CMK (cell line): ENCODE measurements at regions not wholly inside any gene's neighbourhood (a gene's known extent, or its start where the extent isn't known, plus 50 kb on each side); places are given as distances from the start of the nearest gene placed in this dataset.

Source experiments
- DNase-seq: peaks from one replicate; pipeline ENCODE4 v3.0.0-alpha.2; 2010; ENCODE audit warnings: low read depth

DNA sequence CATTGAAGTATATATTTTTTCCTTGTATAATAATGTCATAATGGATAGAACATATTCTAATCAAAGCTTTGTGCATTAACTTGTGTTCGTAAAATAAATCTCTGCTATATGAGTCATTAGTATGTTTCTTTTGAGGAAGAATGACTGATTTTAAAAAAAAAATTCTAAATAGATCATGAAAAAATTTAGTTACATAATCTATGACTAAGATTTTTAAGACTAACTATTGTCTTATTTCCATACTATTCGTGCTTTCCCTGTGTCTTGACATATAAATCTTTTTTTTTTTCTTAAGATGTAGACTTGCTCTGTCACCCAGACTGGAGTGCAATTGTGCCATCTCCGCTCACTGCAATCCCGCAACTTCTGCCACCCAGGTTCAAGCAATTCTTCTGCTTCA lies 226.1 kb downstream of the DSEL start:
- no peak for DNase-seq

DNA sequence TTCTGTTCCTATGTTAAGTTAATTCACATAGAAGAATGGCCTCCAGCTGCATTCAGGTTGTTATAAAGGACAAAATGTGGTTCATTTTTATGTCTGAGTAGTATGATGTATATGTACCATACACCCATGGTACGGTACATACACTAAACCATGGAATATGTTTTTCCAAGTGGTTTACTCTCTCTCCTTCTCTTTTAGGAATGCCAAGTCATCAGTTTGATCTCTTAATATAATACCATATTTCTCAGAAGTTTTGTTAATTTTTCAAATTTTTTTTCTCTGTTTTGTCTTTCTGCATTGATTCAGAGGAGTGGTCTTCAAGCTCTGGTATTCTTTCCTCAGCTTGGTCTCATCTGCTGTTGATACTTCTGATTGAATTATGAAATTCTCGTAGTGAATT lies 230.9 kb downstream of the DSEL start:
- DNase-seq, result no peak

DNA sequence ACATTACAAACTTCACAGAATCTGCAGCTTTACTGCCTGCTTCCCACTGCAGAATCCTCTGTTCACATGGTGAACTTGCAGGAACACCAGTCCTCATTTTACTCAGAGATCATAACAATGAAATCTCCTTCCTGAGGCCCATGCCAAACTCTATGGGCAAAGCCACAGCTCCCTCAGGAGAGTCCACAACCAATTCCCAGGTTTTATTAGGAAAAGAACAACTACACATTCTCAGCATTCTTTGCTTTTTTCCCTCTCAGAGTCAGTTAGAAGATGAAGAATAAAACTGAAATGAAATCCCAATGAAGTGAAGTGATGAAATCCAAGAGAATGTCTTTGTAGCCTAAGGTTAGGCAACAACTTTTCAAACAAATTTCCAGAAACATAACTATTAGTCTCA lies 233.7 kb downstream of the DSEL start:
- no peak for DNase-seq

DNA sequence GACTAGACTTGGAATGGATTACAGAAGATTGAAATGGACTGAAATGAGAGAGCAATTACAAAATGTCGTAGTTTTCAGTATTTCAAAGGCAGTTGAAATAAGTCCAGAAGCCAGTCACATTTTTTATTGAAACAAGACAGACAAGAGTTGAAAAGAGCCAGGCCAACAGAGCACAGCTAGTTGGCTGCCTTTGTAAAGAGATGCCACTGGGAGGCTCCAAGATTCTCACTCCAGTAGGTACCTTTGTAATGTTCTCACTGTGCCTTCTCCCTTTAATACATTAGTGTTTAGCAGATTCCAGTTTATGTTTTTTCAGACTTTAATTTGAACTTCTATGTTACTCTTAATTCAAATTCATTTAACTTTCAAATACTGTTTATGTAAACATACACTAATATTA lies 234.8 kb downstream of the DSEL start:
- DNase-seq, result no peak

DNA sequence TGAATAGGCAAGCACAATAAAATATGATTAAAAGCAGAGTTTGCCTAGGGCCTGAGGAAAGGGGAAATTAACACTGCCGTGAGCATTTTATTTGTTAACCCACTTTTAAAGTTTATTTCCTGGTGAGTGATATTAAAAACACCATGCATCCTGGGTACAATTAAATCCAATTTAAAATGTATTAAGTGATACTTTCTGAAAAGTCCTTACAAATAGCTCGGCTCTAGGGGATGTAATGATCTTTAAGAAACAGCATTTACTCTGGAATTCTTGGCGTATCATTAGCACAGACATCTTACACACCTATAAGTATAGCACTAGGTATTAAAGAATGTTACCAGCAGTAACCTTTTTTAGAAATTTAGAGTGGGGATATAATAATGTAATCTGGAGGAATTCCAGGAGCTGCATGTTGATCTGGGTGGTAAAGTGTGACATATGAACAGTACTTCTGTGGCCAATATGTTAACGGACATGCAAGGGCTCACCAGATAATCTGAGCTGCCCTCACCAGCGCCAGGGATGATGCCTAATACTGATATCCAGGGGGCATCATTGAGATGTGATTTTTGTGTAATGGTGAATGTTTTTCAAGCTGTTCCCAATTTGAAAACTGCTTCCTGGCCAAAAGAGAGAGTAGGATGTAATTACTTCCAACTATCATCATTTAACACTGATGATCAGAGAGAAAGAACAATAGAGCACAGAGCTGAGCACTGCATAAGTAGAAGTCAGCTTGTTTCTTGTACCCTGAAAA lies 235.9 kb downstream of the DSEL start:
- DNase-seq, result no peak

DNA sequence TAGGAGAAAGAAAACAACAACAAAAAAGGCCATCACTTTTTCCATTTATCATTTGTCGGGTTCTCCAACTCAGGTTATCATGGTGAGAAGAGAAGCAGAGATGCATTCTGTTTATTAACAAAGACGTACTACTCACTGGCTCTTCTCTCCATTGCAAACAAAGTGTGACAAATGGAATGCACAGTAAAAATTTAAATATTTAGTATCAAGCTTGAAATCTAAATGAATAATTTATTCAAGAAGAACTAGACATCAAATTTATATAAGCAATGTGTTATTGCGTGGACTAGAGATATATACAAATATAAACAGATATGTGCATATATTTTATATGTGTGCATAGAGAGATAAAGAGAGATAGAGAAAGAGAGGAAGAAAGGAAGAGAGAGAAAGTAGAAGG lies 236.5 kb downstream of the DSEL start:
- DNase-seq, result no peak

DNA sequence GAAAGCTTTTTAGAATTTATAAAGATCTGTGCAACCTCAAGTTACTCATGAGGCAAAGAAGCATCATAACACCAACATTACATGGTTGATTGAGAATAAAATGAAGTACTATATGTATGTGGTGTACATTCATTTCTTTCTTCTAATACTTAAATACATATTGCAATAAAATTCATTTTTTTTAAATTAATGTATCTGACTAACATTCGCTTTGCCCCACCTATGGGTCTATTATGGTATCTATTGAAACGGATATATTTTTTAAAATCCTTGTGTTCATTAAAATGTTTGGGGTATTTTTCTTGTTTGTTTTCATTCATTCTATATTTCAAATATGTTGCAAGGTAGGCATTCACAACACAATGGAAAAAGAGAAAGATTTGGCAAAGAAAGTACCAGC lies 237.5 kb downstream of the DSEL start:
- no peak for DNase-seq

DNA sequence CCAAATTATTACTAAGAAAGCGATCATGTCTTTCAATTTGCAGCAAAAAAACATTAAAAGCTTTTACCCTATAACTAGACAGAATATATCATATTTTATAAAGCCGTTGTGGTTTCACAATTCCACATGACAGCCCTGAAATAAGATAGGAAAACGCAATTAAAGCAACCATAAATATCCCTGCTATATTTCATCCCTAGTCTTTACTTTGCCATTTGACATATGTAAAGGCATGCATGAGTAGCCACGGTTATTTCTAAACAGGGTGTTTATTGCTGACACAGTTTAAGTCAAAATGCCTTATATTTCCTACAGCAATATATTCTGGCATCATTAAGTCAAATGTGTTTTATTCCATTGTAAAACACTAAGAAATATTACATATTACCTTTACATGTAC lies 239.9 kb downstream of the DSEL start:
- DNase-seq, result no peak

DNA sequence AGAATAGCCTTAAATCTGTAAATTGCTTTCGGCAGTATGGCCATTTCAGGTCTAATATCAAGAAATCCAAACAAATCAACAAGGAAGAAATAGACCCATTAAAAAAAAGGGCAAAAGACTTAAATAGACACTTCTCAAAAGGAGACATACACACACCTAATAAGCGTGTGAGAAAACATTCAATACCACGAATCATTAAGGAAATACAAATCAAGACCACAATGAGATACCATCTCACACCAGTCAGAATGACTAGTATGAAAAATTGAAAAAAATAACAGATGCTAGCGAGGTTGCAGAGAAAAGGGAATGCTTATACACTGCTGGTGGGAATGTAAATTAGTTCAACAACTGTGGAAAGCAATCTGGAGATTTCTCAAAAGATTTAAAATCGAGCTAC lies 243.2 kb downstream of the DSEL start:
- no peak for DNase-seq

DNA sequence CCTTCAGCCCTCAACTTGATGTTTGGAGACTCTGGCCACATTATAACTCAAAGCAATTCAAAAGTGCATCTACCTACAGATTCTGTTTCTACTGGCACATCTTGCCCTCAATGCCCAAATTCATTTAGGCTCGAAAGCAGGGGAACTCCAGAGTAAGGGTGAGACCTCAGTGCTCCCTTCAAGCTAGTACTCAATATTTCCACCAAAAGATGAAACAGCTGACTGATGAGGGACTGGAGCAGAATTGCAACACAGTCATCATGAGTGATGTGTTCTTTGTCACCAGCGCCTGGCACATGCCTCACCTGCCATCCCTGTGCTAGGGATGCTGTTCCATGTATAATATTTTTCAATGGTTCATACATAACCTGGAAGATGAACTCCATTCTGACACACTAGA lies 247.3 kb downstream of the DSEL start:
- no peak for DNase-seq

DNA sequence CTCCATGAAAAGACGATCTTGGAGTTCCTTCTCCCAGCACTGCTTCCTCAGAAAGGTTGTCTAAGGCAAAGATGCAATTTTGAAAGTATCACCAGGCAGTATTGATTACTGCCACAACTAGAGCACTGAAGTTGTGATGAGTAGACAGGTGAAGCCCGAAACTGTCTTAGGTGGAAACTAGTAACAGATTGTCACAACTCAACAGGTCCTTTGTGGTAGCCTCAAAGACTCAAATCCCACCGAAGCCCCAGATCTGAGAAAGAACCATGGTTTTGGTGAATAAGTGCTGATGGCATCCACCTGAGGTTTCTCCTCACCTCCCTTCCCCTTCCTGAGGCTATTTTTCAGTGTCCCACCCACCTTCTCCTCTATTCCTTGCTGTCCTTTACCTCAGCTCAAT lies 248.0 kb downstream of the DSEL start:
- no peak for DNase-seq

DNA sequence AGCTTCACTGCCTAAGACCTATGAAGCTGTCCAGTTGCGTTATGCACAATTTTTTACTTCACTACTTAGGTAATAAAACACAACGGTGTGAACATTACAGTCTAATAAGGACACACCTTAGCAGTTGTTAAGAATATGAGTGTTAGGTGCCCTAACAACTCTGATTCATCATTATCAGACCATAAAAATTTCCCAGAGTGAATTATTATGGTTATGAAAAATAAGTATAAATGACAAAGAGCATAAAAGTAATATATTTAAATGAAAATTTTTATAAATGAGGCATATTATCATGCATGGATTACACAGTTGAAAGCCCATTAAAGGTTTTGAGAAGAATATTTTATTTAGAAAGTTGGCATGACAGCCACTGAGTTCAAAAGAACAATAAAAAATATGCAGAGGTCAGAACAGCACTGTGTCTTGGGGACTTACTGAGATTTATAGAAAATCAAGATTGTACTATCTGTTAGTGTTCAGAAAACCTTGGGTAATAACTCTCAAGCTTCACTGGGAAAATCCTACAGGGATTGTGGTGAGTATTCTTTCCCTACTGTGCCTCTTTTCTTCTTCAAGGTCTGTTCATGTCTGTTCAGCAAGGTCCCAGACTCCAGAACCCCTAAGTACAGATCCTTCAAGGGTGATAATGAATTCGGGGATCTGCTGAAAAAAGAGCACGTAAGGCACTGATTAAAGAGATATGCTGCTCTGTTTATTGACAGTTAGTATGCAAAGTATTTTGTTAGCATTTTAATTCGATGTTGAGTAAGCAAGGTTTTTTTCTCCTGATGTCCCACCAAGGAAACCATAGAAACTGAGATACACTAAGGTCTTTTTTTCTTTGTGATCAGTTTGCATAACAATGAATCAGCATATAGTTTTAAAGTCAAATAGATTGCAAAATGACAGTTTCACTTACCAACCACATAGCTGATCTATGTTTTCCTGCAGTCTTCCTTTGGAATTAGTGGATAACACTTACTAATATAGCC lies 250.0 kb downstream of the DSEL start:
- DNase-seq, result no peak

DNA sequence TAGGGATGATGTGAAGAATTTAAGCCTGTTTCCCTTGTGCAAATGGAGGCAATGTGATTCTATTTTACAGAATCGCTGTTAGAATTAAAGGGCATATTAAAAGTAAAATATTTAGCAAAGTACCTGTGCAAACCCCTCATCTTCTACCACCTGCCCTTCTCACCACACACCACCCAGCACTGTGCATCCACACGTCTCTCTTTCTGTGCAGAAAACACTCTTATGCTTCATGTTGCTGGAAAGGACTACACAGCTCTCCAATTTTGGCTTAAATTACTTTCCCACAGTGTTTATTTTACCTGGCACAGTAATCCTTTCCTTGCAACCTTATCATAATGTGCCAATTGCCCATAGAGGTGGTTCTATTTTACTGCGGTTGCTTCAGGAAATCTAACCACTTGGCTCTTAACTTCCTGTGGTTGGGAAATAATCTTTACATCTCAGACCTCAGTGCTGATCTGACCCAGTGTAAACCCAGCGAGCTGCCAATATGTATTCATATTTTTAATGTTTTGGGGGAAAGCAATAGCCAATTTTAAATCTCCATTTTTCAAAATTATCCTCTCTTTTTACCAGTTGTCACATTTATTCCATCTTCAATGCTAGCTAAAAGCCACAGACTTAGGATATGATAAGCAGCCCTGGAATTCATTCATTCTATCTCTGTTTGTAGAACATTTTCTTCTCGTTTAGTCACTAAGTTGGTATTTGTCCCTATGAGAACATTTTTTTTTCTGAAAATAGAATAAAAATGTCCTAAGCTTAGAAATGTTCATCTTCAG lies 250.9 kb downstream of the DSEL start:
- DNase-seq, result no peak

DNA sequence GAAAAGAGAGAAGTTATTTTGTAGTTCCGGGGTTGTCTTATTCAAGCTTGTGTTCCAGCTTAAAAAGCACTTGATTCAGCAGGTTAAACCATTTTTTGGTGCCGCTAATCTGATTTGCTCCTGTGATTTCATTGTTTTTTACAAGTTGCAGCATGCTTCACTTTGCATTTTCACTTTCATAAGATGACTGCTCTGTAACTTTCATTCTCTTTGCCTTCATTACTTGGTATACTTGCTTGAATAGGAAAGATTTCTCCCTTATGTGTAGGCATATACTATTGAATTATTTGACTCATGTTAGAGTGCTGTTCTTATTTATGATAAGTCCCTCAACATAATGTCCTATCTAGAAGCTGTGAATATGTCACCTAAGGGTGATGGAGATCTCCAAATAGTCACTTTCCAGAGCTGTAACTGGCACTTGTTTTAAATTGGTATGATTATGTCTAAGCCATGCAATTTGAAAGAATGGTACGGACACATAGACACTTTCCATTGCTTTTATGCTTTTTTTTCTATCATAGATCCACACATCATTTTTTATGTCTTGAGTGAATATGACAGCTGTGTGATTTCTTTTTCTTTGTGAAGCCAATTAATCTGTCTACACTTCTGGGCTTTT lies 254.5 kb downstream of the DSEL start:
- DNase-seq, result no peak

DNA sequence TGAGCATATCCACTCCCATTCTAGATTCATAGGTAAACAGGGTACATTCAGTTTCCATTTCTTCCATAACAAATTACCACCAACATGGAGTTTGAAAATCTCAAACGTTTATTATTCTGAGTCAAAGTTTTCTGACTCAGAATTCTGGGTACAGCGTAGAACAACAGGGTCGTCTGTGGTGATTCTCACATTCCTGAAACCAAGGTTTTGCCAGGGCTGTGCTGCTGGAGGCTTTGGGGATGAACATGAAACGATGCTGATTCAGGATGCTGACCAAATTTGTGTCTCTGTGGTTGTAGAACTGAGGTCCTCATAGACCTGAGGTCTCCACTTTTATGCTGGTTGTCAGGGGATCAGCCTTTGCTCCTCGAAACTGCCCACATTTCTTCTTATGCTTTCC lies 255.7 kb downstream of the DSEL start:
- no peak for DNase-seq

DNA sequence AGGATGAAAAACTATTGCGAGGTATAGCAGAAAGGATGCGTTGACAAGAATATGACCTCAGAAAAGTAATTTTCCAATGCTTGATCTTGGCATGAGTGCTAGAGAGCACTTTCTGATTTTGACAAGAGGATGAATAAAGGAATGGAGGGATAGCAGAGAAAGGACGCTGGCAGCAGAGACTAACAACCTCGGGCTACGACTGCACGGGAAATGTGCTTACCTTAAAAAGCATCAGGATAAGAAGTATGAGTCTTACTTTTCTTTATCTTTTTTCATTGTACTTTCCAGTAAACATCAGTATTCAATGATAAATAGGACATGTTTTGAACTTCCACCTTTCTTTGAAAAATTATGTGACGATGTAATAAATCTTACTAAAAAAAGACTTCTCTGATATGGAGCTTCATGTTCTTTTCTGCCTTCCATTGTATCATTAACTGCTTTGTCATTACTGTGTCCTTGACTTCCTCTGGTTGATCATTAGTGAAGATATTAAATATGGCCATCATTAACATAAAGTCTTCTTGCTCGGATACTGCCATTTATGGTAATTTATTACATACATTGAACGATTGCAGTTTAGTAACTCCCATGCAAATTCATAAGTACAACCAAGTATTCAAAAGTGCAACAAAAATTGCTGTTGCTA lies 265.6 kb downstream of the DSEL start:
- no peak for DNase-seq

DNA sequence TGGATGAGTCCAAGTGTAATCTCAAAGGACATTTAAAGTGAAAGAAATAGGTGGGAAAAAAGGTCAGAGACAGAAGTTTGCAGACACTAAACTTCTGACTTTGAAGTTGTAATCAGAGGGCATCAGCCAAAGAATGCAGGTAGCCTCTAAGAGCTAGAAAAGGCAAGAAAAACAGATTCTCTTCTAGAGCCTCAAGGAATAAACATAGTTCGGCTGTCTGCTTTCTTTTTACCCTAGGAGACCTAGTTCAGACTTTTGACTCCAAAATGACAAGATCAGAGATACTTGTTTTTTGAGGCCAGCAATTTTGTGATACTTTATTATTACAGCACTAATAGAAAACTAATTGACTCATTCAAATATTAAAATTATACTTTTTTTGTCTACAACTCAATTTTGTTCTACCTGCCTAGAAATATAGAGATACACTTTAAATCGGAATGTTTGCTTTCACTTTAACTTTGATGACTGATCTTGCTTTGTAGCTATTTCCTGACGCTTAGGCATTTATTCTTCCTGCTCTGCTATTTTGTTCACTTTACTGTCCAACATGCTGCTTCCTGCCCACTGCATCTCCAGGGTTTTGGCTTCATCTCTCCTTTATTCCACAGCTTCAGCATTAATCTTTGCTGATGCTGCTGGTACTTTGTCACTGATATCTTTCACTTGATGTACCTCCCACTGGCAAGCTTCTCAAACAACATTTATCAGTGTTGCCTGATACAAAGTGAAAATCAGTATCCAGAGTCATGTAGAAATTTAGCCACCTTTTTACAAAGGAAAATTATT lies 272.5 kb downstream of the DSEL start:
- DNase-seq, result no peak

DNA sequence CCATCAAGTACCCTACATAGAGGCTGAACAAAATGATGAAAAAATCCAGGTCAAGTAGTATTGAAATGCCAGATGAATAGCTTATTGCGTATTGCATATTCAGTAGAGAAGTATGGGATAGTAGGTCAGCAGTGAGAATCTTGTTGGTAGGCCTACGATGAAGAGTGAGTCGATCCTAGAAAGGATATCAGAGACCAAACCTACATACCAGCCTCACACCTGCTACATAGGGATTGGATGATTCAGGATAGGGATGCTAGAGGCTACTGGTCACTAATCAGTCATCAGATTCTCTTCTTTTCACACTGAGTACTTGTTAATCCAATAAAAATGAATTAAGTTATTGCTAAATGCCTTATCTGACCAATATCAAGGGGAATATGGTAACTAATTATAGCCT lies 274.5 kb downstream of the DSEL start:
- DNase-seq, result no peak

DNA sequence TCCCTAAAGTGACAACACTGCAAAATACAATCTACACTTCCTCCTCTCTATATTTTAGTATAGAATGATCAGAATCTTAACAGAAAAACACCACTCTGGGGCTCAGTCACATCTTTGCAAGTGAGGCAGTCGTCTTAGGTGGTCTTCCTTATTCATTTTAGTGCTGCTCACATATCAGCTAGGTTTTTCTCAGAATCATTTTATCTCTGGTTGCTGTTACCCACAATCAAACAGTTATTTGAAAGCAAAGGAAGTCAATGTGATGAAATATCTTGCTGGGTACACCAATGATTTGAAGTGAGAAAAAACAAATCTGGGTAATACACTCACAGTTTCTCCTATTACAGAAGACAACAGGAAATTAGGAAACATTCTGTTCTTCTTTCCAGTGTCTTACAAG lies 275.2 kb downstream of the DSEL start:
- DNase-seq, result no peak

DNA sequence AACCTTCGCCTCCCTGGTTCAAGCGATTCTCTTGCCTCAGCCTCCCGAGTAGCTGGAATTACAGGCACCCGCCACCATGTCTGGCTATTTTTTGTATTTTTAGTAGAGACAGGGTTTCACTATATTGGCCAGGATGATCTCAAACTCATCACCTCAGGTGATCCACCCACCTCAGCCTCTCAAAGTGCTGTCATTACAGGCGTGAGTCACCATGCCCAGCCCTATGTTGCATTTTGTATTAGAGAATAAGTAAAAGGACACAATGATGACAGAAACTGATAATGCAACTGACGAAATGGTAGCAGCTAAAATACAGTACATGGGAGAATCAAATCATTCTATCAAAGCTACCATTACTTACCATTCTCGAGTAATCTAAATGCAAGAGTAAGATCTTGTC lies 276.7 kb downstream of the DSEL start:
- no peak for DNase-seq

DNA sequence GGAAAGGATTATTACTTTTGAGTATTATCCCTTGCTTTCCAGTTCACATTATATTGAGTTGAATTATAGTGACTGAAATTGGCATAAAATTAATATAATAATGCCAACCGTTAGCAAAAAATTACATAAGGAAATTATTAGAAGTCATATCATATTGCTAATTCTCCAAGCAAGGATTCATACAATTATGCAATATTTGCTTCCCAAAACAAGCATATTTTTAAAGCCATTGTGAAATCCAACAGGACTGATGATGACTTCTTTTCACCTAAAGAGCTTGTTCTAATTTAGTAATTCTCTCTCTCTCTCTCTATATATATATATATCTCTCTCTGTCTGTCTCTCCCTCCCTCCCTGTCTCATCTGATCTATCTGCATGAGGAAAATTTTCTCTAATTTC lies 283.5 kb downstream of the DSEL start:
- DNase-seq, result no peak
